ENCODE measurements at regions not wholly inside any gene's neighbourhood (a gene's known extent, or its start where the extent isn't known, plus 50 kb on each side); places are given as distances from the start of the nearest gene placed in this dataset.
"Not testable (repeated sequence)": the region's sequence is repeated elsewhere in the genome, so short reads cannot be mapped to it uniquely, and the experiment has no call there.

- TF ChIP-seq CTCF (IDR thresholded peaks at IDR 0.05; ENCODE audit: low read depth, low read length): no peak
- H3K4me3 ChIP-seq (ENCODE audit: low read depth, low read length): no peak overlapping the region
Observed at GRCh38 chr2:129554373-129554772, 425.1 kb upstream of the RAB6C start.

GRCh38 chr2:129559101-129559500, 420.4 kb upstream of the RAB6C start:
- H3K4me1 ChIP-seq: no peaks in the 10 kb centered on the region
- H3K36me3 ChIP-seq: no peaks in the 10 kb centered on the region
- no peaks in the 10 kb centered on the region for H3K9me3 ChIP-seq
- no peak for DNase-seq
- no peak overlapping the region for H3K4me3 ChIP-seq (ENCODE audit: low read depth, low read length)
- H3K27me3 ChIP-seq: no peaks in the 10 kb centered on the region
- TF ChIP-seq CTCF (IDR thresholded peaks at IDR 0.05; ENCODE audit: low read depth, low read length): no peak

More at GRCh38 chr2:129554373-129554772, 425.1 kb upstream of the RAB6C start:
- Histone ChIP-seq H3K9me3 (no peaks in the 10 kb centered on the region), H3K36me3 (no peaks in the 10 kb centered on the region), H3K27me3 (no peaks in the 10 kb centered on the region), H3K4me1 (no peaks in the 10 kb centered on the region)
- DNase-seq: no peak

GRCh38 chr2:129565551-129566109, 413.8 kb upstream of the RAB6C start:
- H3K9me3 ChIP-seq: no peaks in the 10 kb centered on the region
- no peak for TF ChIP-seq CTCF (IDR thresholded peaks at IDR 0.05; ENCODE audit: low read depth, low read length)
- H3K27me3 ChIP-seq: no peaks in the 10 kb centered on the region
- H3K4me3 ChIP-seq (ENCODE audit: low read depth, low read length): no peak overlapping the region
- H3K4me1 ChIP-seq: no peaks in the 10 kb centered on the region
- DNase-seq: no peak
- no peaks in the 10 kb centered on the region for H3K36me3 ChIP-seq

GRCh38 chr2:129570812-129571211, 408.7 kb upstream of the RAB6C start:
- not testable (repeated sequence) for H3K27me3 ChIP-seq, H3K36me3 ChIP-seq, H3K9me3 ChIP-seq

GRCh38 chr2:129575431-129575830, 404.0 kb upstream of the RAB6C start:
- TF ChIP-seq CTCF (IDR thresholded peaks at IDR 0.05; ENCODE audit: low read depth, low read length): no peak
- no peaks in the 10 kb centered on the region for H3K4me1 ChIP-seq
- H3K27me3 ChIP-seq: no peaks in the 10 kb centered on the region
- no peaks in the 10 kb centered on the region for H3K36me3 ChIP-seq
- no peak for DNase-seq
- no peak overlapping the region for H3K4me3 ChIP-seq (ENCODE audit: low read depth, low read length)
- H3K9me3 ChIP-seq: no peaks in the 10 kb centered on the region

More at GRCh38 chr2:129570812-129571211, 408.7 kb upstream of the RAB6C start:
- not testable (repeated sequence) for DNase-seq; H3K4me3 ChIP-seq (ENCODE audit: low read depth, low read length); H3K4me1 ChIP-seq

- Histone ChIP-seq H3K4me3 (ENCODE audit: low read depth, low read length) (no peak overlapping the region), H3K36me3 (no peaks in the 10 kb centered on the region), H3K9me3 (no peaks in the 10 kb centered on the region), H3K4me1 (no peaks in the 10 kb centered on the region), H3K27me3 (no peaks in the 10 kb centered on the region)
- no peak for DNase-seq
- TF ChIP-seq CTCF (IDR thresholded peaks at IDR 0.05; ENCODE audit: low read depth, low read length): no peak
Observed at GRCh38 chr2:129575880-129576279, 403.6 kb upstream of the RAB6C start.

GRCh38 chr2:129580001-129580400, 399.5 kb upstream of the RAB6C start:
- Histone ChIP-seq H3K9me3 (no peaks in the 10 kb centered on the region), H3K27me3 (no peaks in the 10 kb centered on the region), H3K4me3 (ENCODE audit: low read depth, low read length) (no peak overlapping the region), H3K4me1 (no peaks in the 10 kb centered on the region), H3K36me3 (no peaks in the 10 kb centered on the region)
- TF ChIP-seq CTCF (IDR thresholded peaks at IDR 0.05; ENCODE audit: low read depth, low read length): no peak
- no peak for DNase-seq
